ENCODE measurements at regions not wholly inside any gene's neighbourhood (a gene's known extent, or its start where the extent isn't known, plus 50 kb on each side); places are given as distances from the start of the nearest gene placed in this dataset.
"Not testable (repeated sequence)": the region's sequence is repeated elsewhere in the genome, so short reads cannot be mapped to it uniquely, and the experiment has no call there.

DNA sequence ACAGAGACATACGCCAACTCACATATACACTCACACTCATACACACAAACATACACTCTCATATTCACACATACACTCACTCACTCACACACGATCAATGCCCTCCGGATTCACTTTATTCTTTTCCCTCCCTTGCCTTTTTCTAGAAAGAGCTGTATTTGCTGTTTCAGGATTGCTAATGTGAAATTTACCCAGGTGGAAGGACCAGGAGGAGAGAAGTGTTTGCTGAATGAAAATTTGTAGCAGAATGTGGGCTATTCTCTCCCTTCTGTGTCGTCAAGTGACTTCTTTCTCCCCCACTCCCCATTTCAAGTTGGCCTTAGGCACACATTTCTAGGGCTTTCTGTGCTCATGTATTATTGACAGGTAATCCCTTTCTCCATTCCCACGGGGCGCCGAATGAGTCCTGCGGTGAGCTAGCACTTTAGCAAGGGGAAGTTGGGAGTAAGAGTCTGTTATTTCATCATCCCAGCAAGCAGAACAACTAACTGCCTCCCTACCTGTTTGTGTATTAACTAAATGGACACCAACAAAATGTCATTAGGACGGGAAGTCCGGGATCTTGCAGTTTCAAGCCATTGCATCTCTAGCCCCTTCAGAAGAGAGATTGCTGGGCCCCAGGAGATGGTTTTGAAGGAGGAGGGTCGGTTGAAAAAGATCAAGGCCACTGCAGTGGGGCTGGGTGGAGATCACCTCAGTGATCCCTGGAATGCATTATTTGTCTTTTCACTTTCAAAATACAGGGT lies 97.1 kb upstream of the TAF11L2 start:
- no peak for DNase-seq (ENCODE audit: low read depth)

DNA sequence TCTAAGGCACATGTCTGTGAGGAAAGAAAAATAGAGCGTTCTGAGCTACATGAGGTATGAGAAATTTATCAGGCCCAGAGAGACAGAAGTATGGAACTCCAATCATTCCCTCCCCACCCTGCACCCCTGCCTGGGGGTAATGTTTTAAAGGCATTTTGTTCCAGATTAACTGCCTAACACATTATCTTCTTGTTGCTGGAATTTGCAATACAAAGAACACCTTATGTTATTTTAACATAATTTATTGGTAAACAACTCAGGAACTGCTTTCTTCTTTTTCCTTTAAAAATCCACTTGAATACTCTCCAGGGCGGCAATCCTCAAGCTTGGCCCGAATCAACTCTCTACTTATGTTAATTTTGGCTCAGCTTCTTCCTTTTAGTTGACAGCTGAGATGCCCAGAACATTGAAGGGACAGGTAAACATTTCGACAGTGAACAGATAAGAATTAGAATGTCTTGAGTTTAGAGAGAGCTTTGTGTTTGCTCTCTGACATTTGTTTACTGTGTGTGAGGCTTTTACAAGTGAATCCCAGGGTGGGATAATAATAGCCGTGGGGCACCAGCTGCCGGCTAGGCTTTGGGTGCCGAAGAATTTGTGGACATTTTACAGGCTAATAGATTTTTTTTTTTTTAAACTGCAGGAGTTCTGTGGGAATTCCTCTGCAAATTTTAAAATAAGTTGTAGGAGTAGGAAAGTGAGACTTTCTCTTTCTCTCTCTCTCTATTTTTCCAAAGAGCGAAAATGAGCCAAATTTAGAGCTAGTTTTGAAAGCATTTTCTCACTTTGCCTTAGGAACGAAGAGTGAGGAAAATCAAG lies 96.4 kb upstream of the TAF11L2 start:
- no peak for DNase-seq (ENCODE audit: low read depth)

DNA sequence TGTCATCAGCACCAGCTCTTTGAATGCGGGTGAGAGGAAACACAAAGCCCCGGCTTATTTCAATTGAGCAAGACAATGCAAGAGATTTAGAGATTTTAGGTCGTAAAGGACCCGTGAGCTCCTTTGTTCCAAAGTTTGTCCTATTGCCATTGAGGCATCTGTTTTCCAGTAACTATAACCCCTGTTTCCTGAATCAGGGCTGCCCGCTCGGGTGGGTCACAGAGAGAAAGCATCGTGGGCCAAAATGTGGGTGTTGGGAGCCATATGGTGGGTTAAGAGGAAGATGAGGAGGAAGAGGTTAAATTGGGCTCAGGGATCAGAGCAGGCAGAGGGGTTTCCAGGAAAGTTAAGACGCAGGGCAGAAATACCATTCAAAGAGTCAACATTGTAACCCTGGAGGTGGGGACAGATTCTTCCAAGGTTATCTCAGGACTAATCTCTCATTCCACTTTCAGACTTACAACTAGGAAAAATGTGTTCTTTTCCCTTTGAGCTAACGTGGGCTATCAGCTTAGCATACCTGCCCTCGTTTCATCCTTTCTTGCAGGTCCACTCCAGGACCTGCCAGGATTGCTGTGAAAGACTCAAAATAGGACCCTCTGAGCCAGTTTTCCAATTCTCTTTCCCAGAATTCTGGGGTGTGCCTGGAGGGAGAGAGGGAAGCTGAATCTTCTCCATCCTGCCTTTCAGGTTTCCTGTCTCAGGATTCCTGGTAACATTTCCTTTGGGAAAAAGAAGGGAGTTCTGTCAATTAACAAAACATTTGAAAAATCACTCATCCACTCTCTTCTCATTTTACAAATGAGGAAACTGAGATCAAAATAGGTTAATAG lies 95.5 kb upstream of the TAF11L2 start:
- no peak for DNase-seq (ENCODE audit: low read depth)

DNA sequence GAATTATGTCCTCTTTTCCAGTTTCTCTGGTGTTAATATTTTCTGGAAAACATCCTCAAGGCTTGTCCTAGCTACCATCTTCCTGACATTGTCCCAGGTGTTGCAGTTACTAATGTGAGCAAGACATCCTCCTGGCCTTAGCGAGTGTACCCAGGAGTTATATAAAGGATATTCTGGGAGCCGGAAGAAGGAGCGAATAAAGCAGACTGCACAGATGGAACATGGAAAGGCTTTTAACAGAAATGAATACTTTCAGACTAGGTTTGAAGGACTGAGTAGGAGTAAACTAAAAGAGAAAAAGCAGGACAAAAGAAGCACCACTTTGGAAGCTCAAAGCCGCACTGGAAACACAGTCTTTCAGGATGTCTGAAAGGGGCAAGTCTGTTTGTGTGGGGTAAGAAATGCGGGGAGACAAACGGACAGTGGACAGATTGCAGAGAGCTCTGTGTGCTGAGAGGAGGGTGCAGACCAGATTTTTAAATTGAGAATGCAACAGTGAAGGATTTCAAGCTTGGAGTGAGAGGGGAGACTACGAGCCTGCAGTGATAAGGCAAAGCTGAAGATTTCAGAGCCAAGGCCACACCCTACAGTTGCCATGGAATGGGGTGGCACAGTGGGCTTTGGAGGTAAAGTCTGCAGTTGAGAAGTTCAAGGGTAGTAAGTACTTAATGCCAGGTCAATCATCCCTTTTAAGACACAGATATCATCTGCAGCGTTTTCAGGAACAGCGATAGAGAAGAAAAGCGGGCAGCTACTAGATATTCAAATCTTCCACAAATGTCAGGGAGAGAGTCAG lies 94.1 kb upstream of the TAF11L2 start:
- no peak for DNase-seq (ENCODE audit: low read depth)

DNA sequence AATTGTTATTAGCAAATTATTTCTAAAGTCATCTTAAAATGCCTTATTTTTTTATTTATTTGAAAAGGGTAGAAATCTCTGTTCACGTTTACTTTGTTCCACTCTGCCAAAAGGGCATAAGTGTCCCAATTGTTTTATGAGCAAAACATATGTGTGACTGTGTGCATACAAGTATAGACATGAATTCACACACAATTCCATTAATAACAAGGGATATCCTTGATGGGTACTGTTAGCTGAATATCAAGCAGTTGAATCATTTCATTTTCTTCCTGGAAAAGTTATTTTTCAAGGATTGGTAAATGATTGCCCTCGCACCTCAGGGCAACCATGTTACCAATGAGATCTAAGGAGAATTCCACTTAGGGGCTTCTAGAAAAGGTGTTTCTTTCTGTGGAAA lies 92.1 kb upstream of the TAF11L2 start:
- DNase-seq (ENCODE audit: low read depth): no peak

DNA sequence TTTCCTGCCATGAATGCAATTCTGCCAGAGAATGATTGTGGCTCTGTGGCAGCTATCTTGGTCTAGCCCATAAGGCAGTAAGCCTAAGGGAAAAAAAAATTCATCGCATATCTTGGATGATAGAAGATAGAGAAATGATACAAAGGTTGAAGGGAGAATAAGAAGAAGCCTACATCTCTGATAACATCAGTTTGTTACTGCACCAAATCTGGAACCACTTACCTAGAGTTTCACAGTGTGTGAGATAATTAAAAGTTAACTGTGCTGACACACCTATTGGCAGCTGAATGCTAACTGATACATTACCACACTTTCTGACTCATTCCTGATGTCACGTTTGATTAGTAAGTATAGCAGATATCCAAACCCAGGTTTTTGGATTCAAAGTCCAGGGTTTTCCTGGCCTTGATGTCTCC lies 91.6 kb upstream of the TAF11L2 start:
- DNase-seq (ENCODE audit: low read depth): no peak

DNA sequence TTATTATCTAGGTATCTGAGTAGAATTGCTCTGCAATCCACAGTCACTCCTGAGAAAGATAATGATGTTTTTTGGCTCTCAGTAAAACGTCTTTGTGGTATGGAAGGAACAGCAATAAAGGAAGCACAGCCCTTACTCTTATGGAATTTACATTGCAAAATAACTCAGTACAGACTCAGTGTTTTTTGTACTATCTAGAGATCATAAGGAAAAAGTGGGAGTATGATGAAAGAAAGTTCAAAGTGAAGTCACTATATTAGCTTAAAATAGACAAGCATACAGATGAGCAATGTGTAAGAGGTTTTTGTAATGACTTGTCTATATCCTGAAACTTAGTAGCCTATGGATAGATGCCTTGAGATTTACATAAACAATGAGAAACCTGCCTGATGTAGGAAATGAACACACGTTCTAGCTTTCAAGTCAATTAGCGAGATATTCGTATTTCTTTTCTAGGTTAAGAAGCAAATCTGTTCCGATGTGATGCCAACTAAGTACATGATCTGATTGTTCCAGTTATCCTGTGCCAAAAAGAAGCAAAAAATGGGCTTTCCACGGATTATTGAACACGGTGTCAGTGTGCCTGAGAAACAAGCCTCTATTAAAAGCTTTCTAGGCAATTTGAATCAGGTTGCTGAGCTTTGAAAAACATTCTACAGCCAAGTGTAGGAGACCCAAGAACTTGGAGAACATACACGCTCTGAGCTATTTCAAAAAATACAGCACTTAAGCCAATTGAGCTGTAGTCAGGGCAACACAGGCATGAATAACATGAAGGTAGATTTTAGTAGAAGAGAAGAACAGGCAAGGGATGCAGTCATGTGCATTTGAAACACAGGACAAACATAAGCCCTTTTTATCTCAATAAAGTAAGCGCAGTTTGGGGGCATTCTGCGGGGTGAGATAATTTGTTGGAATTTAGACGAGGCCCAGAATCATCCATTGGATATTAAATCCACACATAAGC lies 86.3 kb upstream of the TAF11L2 start:
- no peak for DNase-seq (ENCODE audit: low read depth)

DNA sequence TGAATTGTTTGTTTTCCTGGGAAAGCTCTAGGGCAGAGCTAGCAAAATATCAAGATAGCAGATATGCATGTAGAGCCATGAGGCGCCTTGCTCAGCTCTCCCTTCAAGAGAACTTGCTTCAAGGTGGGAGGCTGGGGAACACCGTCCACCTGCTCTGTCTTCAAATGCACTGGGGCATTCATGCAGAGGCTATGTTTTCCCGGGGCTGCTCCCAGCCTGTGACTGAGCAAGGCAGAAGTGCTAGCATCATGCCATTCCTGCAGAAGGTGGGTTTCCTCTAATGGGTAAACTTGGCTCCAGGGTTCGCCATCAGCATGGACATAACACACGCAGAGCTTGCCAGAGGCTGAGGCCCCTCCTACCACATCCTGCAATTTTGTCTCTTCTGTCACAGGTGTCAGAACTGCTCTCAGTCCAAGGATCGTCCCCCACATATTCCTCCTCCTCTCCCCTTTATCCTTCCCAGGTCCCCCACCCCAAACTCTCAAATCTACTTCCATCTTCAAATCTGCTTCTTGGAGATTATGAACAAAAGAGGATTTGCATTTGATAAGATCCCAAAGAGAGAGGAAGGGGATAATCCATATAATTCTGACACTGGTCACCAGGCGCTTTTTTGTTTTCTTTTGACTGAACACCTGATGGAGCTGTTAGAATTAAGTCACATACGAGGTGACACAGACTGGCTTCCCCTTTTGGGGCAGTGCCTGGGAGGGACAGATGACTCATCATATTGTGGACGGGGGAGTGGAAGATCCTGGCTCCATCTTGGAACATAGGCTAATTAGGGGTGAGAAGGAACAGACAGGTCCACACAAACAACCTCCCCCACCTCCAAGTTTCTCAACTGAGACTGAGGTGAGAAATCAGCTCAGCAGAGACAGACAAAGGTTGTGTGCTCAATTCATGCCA lies 85.0 kb upstream of the TAF11L2 start:
- no peak for DNase-seq (ENCODE audit: low read depth)

DNA sequence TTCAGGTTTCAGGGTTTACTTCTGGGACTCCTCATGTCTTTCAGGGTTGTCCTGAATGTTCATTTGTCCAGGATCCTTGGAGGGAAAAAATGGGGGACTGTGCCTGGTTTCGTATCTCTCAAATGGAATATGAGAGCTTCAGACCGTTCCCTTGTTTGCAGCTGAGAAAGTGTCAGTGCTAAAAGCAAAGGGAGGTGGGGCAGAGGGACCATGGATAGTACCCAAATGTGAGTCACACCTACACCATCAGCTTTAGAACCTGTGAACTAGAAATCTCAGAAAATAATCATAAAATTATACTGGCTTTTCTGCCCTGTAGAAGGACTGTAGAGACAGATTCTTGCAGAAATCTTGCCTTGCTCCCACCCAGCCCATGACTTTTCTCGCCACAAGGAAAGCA lies 84.3 kb upstream of the TAF11L2 start:
- DNase-seq (ENCODE audit: low read depth): no peak

DNA sequence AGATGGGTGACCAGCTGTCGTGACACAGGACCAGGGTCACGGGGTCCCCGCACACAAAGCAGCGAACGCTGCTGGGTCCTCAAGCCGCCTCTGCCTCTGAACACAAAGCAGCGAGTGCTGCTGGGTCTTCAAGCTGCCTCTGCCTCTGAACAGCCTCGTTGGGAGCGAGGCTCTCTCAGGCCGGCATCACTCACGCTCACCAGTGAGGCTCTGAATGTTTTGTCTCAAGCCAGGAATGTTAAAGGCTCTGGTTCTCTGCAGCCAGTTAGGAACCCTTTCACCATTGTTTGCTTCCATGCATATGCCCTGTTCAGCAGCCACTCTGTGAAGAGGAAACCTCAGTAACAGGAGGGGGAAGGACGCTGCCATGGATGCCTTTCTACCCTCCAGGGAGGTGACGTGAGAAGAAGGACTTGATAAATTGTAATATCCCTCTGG lies 82.7 kb upstream of the TAF11L2 start:
- no peak for DNase-seq (ENCODE audit: low read depth)

DNA sequence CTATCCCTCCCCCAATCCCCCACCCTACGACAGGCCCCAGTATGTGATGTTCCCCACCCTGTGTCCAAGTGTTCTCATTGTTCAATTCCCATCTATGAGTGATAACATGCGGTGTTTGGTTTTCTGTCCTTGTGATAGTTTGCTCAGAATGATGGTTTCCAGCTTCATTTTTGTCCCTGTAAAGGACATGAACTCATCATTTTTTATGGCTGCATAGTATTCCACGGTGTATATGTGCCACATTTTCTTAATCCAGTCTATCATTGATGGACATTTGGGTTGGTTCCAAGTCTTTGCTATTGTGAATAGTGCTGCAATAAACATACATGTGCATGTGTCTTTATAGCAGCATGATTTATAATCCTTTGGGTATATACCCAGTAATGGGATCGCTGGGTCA lies 81.7 kb upstream of the TAF11L2 start:
- not testable (repeated sequence) for DNase-seq (ENCODE audit: low read depth)

DNA sequence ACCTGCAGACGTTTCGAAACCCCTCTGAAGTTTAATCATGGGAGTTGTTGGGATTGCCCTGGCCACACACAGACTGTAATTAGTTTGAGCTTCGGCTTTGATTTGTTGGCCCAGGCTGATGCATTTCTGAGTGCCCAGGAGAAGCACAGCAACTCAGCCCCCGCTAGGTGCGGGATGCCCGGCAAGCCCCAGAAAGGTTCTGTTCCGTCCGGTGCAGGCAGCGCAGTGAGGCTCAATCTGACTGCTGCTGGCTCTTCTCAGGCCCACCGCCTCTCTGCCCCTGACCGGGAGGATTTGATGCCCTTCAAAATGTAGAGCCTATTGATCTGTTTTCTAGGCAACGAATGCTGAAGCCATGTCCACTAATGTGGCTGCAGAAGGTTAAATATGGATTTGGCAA lies 73.4 kb upstream of the TAF11L2 start:
- DNase-seq (ENCODE audit: low read depth): no peak

DNA sequence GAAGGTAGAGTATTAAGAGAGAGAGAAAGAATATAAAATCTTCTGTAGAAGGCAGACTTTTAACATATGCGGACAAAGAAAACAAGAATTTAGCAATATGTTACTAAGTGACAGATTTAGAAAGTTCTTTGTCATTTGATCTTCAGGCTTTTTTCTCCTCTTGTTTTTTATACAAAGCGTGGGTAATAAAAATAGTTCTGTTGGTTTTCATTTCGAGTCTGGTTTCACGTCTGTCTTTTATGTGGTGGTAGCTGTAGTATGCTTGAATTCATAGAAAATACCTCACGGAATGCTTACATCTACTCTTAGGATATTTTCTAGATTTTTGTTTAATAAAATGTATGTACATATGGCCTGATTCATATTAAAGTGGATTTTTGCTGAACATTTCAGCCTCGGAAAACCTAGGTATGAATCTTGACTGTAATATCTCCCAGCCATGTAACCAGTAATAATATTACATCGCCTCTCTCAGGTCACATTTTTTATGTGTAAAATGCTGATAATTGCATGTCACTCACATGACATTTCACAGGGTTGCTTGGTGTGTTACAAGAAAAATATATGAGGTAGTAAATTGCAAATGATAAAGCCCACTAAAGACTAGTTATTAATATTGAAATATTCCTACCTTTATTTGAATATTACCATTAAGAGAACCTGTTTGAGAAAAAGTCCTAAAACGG lies 72.5 kb upstream of the TAF11L2 start:
- DNase-seq (ENCODE audit: low read depth): no peak

DNA sequence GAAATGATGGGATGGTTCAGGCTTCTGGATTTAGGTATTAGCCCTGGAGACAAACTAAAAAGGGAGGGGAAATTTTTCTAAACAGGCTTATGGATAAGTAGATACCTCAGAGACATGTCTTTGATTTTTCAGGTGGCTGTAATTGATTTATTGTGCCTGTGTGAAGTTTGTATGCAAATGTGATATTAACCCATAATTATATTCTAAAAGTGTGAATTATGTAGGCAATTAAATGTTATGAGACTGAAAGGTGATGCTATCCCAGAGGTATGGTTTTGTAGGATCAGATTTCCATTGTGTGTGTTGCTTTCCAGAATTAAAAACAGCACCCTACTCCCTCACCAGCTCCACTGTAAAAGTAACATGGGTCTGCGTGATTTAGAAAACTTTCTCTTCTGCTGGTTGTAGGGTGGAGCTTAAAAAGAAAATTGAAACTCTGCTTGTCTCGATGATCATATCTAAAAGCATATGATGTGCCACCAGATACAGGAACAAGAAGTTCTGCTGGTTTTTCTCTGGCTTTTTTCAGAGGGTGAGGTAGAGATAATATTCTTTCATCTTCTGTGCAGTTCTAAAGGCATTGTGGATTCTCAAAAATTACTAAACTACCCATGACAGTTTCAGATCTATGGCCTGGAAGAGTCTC lies 71.8 kb upstream of the TAF11L2 start:
- DNase-seq (ENCODE audit: low read depth): no peak

DNA sequence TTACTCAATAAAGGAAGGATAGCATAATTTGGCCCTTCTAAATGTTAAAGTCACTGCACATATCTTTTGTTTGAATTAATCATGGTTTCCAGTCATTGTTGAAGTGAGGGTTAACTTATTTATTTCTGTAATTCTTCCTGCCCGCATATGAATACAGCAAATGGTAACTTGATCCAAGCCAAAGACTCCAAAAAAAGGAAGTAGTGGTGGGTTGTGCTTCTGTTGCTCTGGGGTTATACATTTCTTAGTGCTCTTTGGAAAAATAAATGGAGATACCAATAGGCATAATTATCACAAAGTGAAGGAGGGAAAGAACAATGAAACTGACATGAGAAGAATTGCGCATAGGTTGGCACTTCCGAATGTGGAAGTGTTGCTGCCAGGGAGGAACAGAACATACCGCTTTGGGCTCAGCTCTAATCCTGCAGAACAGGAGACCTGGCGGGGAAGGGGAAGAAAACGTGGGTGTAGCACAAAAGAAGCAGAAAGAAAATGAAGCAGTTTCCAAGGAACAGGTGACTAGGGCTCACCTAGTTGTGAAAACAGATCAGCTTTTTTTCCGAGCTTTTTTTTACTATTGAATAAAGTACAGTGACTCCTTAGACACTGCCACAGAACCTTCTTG lies 69.7 kb upstream of the TAF11L2 start:
- DNase-seq (ENCODE audit: low read depth): no peak

DNA sequence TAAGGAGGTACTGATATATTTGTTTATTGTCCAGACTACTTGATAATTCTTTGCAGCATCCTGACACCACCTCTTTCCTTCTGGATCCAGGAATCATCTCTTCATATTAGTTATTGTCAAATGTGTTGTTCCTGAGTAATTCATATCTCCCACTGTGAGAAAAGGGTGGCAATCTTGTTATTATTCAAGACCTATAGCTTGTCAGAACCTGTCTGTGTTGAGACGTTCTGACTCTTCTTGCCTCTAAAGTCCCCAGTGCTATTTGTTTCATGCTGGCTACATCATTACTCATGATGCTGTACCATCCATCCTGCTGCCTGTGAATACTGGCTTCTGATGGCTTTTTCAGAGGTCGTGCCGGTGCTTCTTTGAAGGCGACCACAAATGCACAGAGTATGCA lies 68.7 kb upstream of the TAF11L2 start:
- no peak for DNase-seq (ENCODE audit: low read depth)

DNA sequence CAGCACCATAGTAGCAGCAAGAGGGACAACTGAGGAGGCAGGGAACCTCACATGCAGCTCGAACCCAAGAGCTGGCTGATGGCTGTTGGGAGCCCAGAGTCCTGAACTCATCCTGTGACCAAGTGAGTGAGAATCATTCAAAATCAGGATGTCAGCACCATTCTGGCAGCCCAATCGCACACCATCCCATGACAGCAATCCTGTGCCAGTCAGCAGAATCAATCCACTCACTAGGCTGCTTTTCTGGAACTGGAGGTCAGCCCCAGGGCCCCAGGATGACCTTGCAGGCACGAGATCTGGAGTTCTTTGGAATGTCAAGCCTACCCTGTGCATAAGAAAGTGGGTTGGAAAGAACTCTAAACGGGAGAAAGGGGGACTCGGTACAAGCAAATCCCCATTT lies 67.8 kb upstream of the TAF11L2 start:
- DNase-seq (ENCODE audit: low read depth): no peak
